ENCODE measurements at regions not wholly inside any gene's neighbourhood (a gene's known extent, or its start where the extent isn't known, plus 50 kb on each side); places are given as distances from the start of the nearest gene placed in this dataset.

DNA sequence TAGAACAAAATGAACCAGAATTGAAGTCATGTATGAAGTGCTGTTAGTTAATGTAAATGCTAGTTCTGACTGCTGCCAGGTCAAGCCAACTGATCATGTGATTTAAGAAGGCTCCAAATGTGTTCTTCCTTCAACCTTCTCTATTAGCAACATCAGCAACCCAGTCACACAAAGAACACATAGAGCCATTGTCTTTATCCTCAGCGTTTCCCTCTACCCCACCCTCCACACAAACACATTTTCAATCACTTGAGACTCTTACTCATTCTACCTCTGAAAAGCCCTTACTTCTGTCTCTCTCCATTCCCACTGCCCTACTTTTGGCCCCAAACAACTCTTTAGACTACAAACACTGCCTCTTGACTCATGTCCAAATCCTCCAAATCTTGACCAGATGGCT lies 89.7 kb upstream of the KDR start:
- H3K27ac ChIP-seq (replicated peaks) = no peak overlapping the region
- H3K27me3 ChIP-seq (ENCODE audit: insufficient read depth, poor library complexity, severe bottlenecking) = no peaks in the 10 kb centered on the region
- TF ChIP-seq POLR2AphosphoS5 (IDR thresholded peaks at IDR 0.05; ENCODE audit: low read depth) = no peak
- no peak for TF ChIP-seq SPI1 (IDR thresholded peaks at IDR 0.05; ENCODE audit: borderline replicate concordance, low read depth)
- TF ChIP-seq, protein P1, sequence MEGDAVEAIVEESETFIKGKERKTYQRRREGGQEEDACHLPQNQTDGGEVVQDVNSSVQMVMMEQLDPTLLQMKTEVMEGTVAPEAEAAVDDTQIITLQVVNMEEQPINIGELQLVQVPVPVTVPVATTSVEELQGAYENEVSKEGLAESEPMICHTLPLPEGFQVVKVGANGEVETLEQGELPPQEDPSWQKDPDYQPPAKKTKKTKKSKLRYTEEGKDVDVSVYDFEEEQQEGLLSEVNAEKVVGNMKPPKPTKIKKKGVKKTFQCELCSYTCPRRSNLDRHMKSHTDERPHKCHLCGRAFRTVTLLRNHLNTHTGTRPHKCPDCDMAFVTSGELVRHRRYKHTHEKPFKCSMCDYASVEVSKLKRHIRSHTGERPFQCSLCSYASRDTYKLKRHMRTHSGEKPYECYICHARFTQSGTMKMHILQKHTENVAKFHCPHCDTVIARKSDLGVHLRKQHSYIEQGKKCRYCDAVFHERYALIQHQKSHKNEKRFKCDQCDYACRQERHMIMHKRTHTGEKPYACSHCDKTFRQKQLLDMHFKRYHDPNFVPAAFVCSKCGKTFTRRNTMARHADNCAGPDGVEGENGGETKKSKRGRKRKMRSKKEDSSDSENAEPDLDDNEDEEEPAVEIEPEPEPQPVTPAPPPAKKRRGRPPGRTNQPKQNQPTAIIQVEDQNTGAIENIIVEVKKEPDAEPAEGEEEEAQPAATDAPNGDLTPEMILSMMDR (IDR thresholded peaks at IDR 0.05; ENCODE audit: insufficient read depth, low read length) = no peak
- TF ChIP-seq GABPA (IDR thresholded peaks at IDR 0.05; ENCODE audit: low read depth) = no peak
- TF ChIP-seq, protein P2, sequence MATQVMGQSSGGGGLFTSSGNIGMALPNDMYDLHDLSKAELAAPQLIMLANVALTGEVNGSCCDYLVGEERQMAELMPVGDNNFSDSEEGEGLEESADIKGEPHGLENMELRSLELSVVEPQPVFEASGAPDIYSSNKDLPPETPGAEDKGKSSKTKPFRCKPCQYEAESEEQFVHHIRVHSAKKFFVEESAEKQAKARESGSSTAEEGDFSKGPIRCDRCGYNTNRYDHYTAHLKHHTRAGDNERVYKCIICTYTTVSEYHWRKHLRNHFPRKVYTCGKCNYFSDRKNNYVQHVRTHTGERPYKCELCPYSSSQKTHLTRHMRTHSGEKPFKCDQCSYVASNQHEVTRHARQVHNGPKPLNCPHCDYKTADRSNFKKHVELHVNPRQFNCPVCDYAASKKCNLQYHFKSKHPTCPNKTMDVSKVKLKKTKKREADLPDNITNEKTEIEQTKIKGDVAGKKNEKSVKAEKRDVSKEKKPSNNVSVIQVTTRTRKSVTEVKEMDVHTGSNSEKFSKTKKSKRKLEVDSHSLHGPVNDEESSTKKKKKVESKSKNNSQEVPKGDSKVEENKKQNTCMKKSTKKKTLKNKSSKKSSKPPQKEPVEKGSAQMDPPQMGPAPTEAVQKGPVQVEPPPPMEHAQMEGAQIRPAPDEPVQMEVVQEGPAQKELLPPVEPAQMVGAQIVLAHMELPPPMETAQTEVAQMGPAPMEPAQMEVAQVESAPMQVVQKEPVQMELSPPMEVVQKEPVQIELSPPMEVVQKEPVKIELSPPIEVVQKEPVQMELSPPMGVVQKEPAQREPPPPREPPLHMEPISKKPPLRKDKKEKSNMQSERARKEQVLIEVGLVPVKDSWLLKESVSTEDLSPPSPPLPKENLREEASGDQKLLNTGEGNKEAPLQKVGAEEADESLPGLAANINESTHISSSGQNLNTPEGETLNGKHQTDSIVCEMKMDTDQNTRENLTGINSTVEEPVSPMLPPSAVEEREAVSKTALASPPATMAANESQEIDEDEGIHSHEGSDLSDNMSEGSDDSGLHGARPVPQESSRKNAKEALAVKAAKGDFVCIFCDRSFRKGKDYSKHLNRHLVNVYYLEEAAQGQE (IDR thresholded peaks at IDR 0.05; ENCODE audit: insufficient replicate concordance, low read depth) = no peak
- H3K4me3 ChIP-seq (replicated peaks; ENCODE audit: insufficient read depth, low read length) = no peak overlapping the region
- DNase-seq (ENCODE audit: low read depth in 1 of 2, low spot score in 1 of 2) = no peak

DNA sequence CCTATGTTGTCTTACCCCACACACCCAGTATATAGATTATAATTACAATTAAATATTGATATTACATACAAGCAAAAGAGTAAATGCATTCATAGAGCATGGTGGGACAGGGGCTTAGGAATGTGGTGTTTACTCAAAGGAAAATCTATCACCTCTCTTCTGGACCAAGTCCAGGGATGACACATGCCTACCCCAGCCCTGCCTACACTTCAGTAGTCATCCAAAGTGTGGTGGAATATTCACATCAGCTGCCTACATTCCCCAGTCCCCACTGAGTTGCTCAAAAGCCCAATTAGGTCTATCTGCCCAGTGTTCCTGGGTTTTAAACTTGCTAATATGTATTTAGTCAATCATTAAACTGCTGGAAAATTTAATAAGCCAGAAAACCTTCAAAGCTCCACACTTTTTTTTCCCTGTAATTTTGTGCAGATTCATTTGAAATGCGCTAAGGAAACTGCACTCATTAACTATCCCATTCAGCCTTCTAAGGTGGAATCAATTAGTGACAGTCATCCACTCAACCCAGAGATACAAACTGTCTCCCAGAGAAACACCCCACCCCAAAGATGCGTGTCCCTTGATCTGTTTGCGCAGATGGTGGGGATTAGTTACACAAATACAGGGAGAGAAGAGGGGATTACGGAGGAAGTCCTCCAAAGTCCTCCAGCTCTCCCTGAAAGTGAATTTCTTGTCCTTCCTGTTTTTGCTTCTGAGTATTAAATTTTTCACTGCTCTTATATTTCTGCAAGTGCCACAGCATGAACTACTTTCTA lies 91.7 kb upstream of the KDR start:
- DNase-seq (ENCODE audit: low read depth in 1 of 2, low spot score in 1 of 2) = no peak
- H3K27ac ChIP-seq (replicated peaks) = no peak overlapping the region

DNA sequence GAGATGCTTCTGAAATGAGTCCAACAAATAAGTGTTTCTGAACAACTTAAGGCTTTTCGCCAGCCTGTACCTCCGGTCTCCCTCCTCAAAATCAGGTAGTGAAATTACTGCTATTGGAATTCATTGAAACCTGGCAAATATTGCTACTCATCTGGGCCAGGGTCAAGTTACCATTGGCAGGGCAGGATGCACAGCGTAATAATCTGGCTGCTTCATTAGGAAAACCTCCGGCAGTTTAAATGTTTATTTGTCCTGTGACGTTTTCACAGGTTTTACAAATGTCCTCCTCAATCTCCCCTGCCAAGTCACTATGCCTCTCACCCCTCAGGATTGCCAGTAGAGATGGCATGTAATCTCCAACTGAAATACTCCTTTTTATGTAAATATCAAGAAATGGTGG lies 92.6 kb upstream of the KDR start:
- TF ChIP-seq, protein P2 (IDR thresholded peaks at IDR 0.05; ENCODE audit: insufficient replicate concordance, low read depth) = no peak
- no peak for TF ChIP-seq SPI1 (IDR thresholded peaks at IDR 0.05; ENCODE audit: borderline replicate concordance, low read depth)
- TF ChIP-seq POLR2AphosphoS5 (IDR thresholded peaks at IDR 0.05; ENCODE audit: low read depth) = no peak
- TF ChIP-seq, protein P1 (IDR thresholded peaks at IDR 0.05; ENCODE audit: insufficient read depth, low read length) = no peak
- TF ChIP-seq GABPA (IDR thresholded peaks at IDR 0.05; ENCODE audit: low read depth) = no peak
- DNase-seq (ENCODE audit: low read depth in 1 of 2, low spot score in 1 of 2) = no peak
- H3K4me3 ChIP-seq (replicated peaks; ENCODE audit: insufficient read depth, low read length) = no peak overlapping the region
- no peaks in the 10 kb centered on the region for H3K27me3 ChIP-seq (ENCODE audit: insufficient read depth, poor library complexity, severe bottlenecking)
- no peak overlapping the region for H3K27ac ChIP-seq (replicated peaks)

More for the DNA sequence above, 91.7 kb upstream of the KDR start:
- Histone ChIP-seq H3K4me3 (replicated peaks; ENCODE audit: insufficient read depth, low read length) (no peak overlapping the region), H3K27me3 (ENCODE audit: insufficient read depth, poor library complexity, severe bottlenecking) (no peaks in the 10 kb centered on the region)
- TF ChIP-seq GABPA (IDR thresholded peaks at IDR 0.05; ENCODE audit: low read depth) (no peak), POLR2AphosphoS5 (IDR thresholded peaks at IDR 0.05; ENCODE audit: low read depth) (no peak), SPI1 (IDR thresholded peaks at IDR 0.05; ENCODE audit: borderline replicate concordance, low read depth) (no peak)
- TF ChIP-seq, protein P2 (IDR thresholded peaks at IDR 0.05; ENCODE audit: insufficient replicate concordance, low read depth) = no peak
- TF ChIP-seq, protein P1 (IDR thresholded peaks at IDR 0.05; ENCODE audit: insufficient read depth, low read length) = no peak
